ENCODE measurements at regions not wholly inside any gene's neighbourhood (a gene's known extent, or its start where the extent isn't known, plus 50 kb on each side); places are given as distances from the start of the nearest gene placed in this dataset.

GRCh38 chr1:224503161-224504118 is 68.8 kb upstream of the WDR26 start:
- TF ChIP-seq CTCF (IDR thresholded peaks at IDR 0.05; ENCODE audit: poor library complexity) (no peak), EZH2 (IDR thresholded peaks at IDR 0.05; ENCODE audit: borderline replicate concordance) (no peak)

Data from hepatocyte (in vitro differentiated cells).